GM18499 (cell line): ENCODE measurements at regions not wholly inside any gene's neighbourhood (a gene's known extent, or its start where the extent isn't known, plus 50 kb on each side); places are given as distances from the start of the nearest gene placed in this dataset.

Experiments
- ATAC-seq: cut with Tn5 transposase; IDR thresholded peaks from one replicate; pipeline ENCODE4 v1.9.1; 2021; ENCODE audit warnings: moderate number of reproducible peaks; ENCODE audit not compliant: insufficient read depth, unreplicated experiment

DNA sequence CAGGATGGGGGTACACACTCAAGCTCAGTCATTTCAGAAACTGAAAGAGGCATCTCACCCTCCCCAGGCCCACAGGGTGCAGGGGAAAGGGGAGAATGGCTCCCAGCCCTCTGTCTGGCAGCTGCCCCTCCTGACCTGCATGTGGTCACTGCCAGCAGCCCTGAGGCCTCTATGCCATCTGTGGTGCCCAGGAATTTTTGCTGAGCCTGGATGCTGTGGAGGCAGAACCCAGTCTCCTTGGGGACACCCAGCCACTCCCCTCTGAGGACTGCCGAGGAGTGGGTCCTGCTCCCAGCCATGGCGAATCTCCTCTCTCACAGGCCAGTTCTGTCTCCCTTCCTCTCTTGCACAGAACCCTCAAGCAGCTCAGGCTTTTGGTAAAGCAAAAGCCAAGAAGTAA is 104.0 kb upstream of the ALDH1B1 start:
- ATAC-seq = no peak

DNA sequence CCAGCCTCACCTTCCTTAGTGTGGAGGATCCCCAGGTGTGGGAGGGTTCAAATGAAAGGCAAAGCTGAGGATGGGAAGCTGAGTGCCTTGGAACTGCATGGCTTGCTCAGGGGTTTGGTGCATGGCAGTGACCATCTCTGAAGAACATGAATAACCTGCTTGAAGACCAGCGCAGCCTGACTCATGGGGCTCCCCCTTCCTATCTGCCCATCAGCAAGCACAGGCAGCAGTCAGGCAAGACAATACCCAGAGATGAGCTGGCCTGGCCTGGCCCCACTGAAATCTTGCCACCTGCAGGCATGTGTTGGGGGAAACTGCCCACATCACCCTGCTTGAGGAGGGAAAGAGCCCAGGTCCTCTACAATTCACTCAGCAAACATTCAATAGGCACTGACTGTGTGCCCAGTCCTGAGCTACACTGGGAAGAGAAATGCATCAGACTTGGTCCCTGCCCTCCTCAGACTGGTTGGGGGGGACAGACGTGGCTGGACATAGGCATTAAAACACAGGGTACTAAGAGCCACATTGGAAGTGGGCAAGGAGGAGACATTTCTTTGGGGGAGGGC is 105.0 kb upstream of the ALDH1B1 start:
- no peak for ATAC-seq

DNA sequence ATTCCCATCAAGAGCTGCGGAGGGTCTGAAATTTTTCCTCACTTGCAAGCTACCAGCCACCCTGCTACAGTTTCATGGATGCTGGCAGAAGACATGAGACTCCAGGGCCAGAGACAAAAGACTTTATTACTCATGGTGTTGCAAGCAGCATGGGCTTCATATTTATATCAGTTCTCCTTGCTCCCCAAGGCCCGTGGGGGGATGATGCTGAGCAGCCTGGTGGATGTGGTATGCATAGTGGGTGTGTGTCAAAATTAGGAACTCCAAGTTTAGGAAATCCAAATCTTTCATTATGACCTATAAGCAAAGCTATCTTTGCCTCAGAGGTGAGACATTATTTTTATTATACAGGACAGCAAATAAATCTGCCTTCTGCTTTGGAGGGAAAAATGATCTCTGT is 105.7 kb upstream of the ALDH1B1 start:
- no peak for ATAC-seq

DNA sequence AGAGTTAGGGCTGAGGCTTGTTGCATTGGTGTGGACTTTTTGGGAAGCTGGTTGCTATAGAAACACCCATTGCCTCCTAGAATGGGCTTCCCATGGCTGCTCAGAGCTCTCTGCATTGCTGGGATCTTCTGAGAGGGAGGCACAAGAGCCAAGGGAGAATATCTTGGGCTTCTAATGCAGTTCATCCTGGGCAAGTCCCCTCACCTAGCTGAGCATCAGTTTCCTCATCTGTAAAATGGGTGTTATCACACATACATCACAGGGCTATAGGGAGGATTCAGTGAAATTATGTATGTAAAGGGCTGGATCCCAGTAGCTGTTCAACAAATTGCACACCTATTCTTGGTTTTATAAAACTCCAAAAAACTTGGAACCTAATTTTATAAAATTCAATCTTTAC is 106.1 kb upstream of the ALDH1B1 start:
- no peak for ATAC-seq

DNA sequence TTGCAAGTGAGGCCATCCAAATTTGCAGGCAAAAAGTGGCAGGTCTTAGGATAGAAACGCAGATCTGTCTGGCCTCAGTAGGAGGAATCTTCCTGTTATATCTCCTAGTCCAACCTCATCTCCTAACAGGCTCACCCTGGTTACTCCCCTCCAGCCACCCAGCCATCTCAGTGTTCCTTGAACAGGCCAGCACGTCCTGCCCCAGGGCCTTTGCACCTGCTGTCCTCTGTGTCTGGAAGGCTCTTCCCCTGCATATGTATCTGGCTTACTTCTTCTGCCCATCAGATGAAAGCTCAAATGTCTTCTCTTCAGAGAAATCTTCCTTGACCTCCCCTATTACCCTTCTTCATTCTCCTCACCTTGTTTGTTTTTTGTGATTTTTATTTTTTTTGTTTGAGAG is 107.3 kb upstream of the ALDH1B1 start:
- no peak for ATAC-seq

DNA sequence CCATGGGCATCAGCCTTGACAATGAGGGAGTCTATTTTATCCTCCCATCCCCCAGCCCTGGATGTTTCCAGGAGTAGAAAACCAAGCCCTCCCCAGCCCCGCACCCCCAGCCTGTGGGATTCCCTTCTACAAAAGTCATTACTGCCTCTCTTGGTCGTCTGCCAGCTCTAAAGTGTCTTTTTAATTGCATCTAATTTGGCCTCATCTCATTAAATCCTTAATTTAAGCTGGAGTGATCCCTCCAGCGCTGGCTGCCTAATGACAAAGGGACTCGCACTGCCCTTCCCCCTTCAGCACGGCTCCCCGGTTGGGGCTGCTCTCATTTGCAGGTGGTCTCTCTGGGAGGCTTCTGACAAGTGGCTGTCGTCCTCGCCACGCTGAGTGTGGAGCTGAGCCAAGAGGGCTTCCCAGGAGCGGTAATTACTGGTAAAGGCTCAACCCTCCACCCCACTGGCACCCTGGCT is 107.9 kb upstream of the ALDH1B1 start:
- ATAC-seq = no peak

DNA sequence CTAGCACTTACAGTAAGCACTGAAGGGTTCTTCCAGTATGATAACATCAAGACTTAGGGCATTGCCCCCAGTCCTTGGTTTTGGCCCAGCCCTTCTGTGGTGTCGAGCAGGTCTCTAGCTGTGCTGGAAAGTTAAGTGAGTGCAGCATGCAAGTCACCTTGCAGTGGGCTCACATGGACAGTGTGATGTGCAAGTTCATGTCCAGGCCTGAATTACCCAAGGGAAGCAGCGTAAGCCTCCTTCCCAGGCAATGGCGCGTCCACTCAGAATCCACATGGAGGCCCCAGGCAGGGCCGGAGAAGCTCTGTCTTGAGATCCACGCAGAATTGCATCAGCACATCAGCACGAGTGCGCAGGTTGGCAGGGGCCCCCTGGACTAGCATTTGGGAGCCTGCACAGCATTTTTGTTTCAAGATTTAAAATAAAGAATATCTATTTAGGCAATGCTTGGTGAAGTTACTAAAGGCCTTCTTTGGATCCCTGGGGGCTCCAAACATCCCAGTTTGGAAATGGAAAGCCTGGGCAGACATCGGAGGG is 108.4 kb upstream of the ALDH1B1 start:
- no peak for ATAC-seq

DNA sequence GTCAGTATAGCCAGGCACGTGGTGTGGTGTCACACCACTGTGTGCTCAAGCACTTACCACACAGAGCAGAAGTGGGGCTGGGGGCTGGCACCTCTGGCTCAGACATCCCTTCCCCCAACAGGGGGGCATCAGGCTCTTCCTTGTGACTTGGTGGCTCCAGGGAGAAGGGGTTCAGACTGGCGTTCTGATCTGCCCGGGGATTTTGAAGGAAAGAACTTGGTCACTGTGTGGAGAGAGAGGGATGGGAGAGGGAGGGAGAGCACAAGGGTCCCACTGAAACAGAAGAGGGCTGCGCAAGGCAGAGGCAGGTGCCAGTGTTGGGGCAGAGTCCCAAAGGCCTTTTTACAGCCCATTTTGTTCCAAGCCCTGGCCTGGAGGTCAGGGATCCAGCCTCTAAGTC is 109.7 kb upstream of the ALDH1B1 start:
- ATAC-seq = no peak

DNA sequence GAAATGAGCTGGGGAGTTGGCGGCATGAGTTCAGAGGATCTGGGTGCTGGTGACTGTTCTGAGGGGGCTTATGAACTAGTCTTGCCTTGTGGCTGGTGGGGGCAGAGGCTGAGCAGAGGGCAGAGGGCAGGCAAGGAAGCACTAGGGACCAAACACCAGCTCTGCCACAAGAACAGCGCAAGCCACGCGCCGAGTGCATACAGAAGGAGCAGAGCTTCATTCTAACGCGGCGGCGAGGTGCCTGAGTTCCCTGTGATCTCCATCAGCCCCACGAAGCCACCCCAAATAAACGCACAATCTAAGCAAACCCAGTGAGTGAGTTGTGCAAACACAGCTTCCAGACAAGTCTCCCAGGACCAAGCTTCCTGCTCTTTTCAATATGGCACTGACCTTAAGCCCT is 110.6 kb upstream of the ALDH1B1 start:
- ATAC-seq = no peak

DNA sequence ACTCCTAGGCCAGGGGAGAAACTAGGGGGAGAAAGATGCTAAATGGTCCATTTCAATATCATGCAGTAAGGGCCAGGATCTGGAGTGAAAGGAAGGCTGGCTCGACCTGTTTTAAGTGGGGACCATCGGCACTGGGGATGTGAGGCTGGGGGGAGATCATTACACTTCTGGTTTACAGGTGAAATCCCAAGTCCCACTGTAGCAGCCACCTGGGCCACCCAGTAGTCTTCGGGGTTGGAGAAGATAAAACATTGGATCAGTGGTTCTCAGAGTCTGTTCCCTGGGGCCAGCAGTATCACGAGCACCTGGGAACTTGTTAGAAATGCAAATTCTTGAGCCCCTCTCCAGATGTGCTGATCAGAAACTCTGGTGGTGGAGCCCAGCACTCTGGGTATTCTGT is 111.3 kb upstream of the ALDH1B1 start:
- no peak for ATAC-seq

DNA sequence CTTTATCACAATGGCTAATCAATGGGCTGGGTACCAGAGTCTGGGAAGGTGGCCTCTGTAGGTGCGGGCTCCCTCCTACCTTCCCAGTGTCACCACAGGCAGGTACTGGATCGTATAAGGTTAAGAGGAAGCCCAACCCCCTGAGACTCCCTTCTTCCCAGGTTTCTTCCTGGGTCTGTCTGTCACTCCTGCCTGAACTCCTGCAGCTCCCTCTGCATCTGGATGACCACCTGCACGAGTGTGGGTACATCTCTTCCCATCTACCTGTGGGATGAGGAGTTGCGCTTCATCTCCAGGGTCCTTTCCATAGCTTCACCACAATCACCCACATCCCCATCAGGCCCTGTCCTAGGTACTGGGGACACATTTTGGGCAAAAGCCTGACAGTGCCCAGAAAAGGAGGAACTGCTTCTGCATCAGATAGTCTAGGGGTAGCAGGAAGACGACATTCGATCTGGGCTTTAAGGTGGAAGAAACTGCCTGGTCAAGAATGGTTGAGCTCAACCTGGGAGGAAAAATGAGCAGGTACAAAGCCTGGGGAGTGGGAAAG is 112.2 kb upstream of the ALDH1B1 start:
- ATAC-seq = no peak

DNA sequence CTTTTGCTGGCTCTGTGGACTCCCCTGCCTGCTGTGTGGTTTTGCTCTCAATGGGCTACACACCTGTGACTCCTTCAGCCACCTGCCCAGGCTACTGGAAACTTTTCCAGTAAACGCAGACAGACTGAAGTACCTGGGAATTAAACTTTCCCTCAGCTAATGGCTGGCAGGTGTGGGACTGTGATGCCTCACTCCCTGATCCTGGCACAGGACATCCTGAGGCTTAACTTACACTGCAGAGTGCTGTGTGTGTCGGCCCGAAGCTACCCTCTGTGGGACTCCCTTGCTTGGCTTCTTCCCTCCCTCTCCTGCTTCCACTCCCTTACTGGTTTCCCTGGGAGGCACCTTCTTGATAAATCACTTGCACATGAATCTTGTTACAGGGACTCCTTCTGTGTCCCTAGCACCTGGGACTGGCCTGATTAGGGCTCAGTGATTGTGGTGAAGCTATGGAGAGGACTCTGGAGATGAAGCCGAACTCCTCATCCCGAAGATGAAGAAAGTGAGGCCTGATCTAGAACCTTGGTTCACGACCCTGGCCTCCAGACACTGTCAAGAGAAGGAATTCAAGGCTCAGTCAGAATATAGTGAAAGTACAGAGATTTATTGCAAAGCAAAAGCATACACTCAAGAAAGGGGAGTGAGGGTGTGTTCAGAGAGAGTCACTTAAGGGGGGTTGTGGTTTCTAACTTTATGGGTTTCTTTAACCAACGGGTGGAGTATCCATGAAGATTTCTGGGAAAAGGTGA is 113.4 kb upstream of the ALDH1B1 start:
- ATAC-seq = no peak

DNA sequence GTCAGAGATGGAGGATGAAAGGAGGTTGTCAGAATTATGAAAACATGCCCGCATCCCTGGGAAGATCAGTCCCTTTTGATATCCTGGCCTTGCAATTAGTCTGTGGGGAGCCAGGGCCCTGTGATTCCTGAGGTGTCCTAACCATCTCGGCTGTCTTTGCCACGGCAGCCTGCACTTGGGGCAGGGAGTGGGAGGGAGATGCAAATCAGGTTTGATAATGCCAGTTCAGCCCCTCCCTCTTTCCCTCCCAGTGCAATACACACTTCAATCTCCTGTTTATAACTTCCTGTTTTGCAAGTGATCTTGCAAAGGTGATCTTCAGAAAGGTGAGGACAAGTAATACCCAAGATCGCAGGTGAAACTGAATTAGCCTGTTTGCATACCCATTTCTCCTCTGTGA is 114.0 kb upstream of the ALDH1B1 start:
- no peak for ATAC-seq

DNA sequence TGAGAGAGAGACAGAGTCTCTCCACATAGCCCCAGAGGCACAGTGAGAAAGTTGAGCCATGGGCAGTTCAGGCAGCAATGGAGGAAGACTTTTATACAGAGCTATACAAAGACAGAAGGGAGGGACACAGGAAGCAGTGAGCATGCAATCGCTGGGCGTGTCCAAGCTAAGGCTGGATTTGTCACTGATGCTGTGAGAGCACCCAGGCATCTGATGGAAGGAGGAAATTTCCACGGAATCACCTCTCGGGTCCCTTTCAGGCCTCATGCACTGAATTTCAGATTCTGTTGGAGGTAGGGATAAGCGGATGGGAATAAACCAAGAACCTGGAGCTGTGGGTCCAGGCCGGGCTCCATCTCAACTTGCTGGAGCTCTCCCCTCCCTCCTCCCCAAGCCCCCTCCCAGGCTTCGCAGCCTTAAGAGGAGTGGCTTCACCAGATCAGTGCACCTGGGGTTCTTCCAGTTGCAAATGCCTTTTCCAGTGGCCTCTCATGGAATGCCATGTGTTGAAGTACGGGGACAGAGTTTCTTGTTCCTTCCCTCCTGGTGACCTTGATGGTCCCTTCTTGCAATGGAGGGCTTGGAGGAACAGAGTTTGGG is 114.8 kb upstream of the ALDH1B1 start:
- no peak for ATAC-seq

DNA sequence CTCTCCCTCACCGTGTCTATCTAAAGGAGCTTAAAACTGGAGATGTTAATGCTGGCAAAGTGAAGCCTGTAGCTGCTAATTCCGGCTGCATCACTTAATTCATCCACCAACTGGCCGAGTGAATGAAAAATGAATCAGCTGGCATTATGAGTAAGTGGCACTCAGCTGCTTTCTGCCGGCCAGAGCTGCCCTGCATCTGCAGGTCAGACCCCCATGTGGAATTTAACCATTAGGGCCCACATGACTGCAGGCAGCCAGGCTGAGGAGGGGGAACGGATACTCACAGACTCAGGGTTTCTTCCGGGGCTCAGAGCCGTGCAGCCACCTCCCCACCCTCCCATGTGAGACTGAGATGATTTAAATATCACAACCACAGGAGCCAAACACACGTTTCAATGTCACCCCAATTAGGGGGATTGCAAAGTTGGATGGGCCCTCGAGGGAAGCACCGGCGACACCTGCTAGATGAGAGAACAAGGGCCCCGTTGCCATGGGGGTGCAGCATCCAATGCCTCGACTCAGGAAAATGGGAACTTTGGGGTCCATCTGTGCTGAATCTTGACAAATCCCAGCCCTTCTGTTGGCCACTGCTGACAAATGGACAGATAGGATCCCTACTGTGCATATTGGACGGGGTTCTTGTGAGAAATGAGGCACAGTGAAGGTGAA is 115.6 kb upstream of the ALDH1B1 start:
- no peak for ATAC-seq

DNA sequence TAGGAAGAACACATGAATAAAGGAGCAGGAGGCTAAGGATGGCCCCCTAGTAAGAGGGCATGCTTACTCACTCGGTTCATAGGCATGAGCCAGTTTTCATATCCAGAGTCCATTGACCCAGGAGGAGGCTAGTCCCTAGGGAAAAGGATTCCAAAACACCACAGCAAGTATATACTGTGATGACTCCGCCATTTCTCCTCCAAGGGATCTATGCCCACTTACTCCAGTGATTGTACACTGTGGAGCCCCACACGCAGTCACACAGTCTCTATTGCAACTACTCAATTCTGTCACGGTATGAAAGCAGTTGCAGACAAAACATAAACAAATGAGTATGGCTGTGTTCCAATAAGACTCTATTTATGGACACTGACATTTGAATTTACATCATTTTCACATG is 117.7 kb upstream of the ALDH1B1 start:
- ATAC-seq = no peak

DNA sequence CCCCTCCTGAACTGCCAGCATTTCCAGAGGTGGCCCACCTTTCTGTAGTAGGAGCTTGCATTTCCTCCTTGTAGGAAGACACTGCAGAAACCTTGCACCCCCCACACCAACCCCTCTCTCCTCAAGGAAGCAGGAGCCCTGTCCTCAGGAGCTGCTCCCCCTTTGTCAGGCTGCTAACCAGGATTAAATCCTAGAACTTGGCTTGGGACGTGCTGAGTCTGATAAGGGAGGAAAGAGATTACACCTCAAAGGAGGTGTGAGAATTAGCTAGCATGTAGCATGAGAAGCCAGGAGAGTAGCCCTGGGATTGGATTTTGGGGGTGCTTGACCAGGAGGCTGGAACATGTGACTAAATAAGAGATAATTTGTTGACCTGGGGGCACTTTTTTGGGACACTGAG is 119.8 kb upstream of the ALDH1B1 start:
- no peak for ATAC-seq

DNA sequence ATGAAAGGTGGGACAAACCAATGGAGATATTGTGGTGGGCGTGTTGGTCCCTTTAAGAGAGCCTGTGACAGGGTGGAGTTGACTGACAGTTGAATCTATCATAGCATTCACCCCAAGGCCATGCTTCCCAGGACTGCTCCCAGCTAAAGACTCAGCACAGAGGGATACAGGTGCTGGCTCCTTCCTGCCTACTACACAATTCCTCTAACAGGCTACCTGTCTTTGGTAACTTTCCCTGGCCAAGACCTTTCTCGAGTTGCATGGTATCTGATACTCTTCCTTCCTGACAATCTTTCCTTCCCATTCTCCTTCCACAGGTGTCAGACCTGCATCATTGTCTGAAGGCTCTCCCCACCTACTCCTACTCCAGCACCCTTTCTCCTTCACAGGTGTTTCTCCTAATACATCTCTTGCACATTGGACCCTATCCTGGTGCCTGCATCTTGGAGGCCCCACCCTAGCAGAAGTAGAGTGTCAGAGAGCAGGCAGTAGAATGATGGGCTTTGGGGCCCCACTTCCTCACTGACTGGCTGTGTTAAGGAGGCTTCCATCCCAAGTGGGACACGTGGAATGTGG is 120.7 kb upstream of the ALDH1B1 start:
- ATAC-seq = no peak

DNA sequence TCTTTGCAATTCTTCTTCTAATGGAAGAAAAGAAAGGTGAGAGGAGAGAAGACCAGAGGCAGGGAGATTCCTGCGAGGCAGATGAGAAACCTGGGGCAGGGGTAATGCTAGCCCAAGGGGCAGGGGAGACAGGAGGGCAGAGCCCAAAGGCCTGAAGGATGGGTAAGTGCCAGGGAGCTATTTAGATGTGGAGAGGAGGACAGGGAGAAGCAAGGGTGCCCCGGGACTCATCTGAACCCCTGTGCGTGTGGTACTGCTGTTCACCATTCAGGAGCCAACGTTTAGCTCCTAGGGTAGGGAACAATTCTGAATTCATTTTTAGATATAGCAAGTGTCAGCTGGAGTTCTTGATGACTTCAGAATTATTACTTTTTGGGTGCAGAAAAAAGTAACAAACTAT is 122.7 kb upstream of the ALDH1B1 start:
- no peak for ATAC-seq

DNA sequence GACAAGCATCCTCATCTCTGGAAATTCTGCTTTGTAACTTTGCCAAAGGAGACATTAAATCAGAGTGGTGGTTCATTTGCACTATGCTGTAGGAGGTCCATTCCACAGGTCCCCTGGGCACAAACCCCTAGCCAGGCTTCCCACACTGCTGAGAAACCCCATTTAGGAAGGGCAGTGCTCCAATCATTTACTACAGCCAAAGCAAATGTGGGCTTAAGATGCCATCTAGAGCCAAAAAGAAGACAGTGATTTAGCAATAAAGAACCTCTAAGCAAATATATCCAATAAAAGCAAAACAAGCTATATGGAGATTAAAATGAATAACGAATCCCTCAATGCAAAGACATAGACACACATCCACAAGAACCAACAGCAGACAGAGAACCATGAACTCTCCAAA is 129.0 kb upstream of the ALDH1B1 start:
- no peak for ATAC-seq
